NCI-H226 (cell line): ENCODE measurements at regions not wholly inside any gene's neighbourhood (a gene's known extent, or its start where the extent isn't known, plus 50 kb on each side); places are given as distances from the start of the nearest gene placed in this dataset.
A peak's percentile ranks its signal among the peaks of the same experiment; 100 is the strongest.
"Not testable (repeated sequence)": the region's sequence is repeated elsewhere in the genome, so short reads cannot be mapped to it uniquely, and the experiment has no call there.

Source experiments
- DNase-seq: peaks from one replicate; pipeline ENCODE4 v3.0.0-alpha.2; 2015

- not testable (repeated sequence) for DNase-seq
Observed at GRCh38 chr4:158407961-158408360, 113.7 kb upstream of the RXFP1 start.

GRCh38 chr4:158410272-158410671 lies 111.4 kb upstream of the RXFP1 start:
- no peak for DNase-seq

GRCh38 chr4:158411269-158411668 lies 110.4 kb upstream of the RXFP1 start:
- DNase-seq = no peak

GRCh38 chr4:158418679-158419078 lies 103.0 kb upstream of the RXFP1 start:
- not testable (repeated sequence) for DNase-seq

GRCh38 chr4:158420782-158421181 lies 100.9 kb upstream of the RXFP1 start:
- no peak for DNase-seq

DNA sequence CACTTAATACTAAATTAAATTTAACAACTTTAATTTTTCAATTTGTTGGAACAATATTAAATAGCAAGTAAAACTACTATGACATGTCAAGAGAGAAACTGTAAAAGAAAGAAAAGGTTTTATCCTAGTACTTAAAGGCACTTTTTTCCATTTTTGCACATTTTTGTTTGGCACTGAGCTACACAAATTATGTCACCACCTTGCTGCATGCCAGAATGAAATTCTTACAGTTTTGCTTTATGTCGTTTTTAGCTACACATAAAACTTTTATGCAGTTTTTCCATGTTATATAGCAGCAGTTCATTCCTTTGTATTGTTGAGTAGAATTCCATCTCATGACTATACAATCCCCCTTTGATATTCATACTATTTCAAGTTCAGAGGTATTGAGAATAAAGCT lies 99.1 kb upstream of the RXFP1 start:
- no peak for DNase-seq

- no peak for DNase-seq
Observed at GRCh38 chr4:158428242-158428641, 93.4 kb upstream of the RXFP1 start.

DNA sequence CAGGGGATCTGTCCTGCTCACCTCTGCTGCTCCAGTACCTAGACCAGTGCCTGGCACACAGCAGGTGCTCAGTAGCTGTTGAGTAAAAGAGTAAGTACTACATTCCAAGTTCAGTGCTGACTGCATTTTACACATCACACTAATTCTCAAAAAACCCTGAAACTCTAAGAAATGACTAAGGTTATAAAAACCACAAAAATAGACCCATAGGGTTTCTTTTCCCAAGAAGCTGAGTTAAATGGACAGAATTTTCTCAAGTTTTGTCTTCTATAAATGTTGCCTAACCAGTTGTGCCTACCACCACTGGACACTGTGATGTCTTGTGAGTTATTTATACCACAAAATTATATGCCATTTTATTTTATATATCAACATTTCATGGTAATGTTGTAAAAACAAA lies 78.9 kb upstream of the RXFP1 start:
- DNase-seq = no peak

DNA sequence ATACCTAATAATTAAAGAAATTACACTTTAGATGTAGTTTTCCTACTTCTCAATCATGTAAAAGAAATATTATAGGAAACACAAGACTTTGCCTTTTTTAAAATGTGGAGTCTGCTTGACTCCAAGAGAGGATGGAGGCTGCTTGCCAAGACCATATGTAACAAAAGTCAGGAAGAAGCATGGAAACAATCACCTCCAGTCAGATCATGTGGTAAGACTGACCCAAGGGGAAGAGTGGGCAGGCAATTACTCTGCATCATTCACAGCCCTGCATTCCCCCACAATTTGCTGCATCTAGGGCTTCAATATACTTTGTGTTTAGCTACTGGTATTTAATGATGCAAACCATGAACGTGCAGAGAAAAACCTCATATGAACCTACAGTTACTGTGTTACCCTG lies 78.0 kb upstream of the RXFP1 start:
- DNase-seq = no peak

DNA sequence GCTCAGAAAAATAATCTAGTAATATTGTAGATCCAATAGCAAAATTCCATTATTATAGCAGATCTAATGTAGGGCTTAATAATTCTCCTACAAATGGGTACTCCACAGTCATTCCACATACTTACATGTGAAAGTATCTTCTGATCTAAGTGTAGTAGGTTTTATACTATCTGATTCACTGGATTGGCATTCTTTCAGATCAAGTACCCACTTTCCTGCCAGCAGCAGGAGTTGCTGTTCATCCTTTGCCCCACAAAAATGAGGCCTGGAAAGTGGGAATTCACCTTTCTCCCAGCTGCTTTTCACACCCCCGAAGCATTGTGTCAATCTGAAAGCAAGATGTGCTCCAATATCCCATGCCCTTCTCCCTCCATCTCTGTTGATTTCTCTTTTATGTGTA lies 77.1 kb upstream of the RXFP1 start:
- DNase-seq = peak; percentile 17

DNA sequence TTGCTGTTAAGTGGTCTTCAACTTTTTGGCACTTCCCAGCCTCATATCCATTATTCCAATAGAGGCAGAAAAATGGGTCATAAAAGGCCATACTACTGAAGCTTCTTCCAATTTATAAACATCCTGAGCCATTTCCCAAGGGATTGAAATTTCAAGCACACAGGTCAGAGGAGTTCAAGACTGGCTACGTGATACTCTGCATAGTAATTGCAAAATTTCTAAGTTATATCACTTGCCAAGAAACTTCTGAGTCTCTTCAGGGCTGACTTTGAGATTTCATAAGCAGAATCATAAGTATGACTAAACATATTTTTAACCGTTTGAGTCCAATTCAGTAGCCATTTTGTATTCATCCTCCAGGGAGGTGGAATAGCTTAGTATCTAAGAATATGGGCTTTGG lies 75.6 kb upstream of the RXFP1 start:
- peak; percentile 77 for DNase-seq

GRCh38 chr4:158450741-158451140 lies 70.9 kb upstream of the RXFP1 start:
- DNase-seq = no peak

DNA sequence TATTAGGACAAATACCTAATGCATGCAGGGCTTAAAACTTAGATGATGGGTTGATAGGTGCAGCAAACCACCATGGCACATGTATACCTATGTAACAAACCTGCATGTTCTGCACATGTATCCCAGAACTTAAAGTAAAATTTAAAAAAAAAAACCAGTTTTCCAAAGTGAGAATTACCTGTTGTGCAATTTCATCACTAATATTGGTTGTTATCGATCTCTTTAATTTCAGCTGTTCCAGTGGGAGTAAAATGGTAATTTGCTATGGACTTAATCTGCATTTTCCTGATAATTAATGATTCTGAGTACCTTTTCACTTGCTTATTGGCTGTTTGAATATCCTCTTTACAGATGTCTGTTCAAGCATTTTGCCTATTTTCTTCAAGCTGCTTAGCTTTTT lies 69.6 kb upstream of the RXFP1 start:
- DNase-seq = not testable (repeated sequence)

- DNase-seq = no peak
Observed at GRCh38 chr4:158458271-158458895, 63.3 kb upstream of the RXFP1 start.

DNA sequence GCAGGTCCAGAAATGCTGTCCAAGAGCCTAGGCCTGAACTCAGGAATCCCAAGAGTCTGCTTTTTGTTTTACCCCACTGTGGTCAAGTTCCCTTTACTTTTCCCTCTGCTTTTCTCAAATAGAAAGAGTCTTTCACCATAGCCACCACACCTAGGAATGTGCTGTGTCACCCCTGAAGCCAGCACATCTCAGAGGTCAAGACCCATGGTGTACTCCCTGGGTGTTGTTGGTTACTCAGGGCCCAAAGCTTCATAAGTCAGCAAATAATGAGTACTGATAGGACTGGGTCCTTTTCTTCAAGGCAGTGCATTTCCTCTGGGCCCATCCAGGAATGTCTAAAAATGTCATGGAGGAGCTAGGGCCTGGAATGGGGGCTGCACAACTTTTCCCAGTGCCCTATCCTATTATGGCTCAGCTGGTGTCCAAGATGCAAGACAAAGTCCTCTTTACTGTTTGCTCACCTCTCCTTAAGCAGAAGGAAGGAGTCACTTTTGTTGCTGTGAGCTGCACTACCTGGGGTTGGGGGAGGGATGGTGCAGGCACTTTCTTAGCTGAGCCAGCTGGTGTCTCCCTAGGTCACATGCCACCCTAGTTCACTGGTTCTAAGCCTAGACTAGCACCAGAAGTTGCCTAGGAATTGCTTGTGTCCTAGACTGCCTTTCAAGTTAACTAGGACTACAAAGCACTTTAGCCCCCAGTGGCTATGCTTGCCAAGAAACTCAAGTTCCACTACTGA lies 62.4 kb upstream of the RXFP1 start:
- DNase-seq = no peak

- DNase-seq = no peak
Observed at GRCh38 chr4:158461336-158461735, 60.3 kb upstream of the RXFP1 start.

- no peak for DNase-seq
Observed at GRCh38 chr4:158462611-158463010, 59.1 kb upstream of the RXFP1 start.
